Testis (tissue), 2 donors: ENCODE measurements at regions not wholly inside any gene's neighbourhood (a gene's known extent, or its start where the extent isn't known, plus 50 kb on each side); places are given as distances from the start of the nearest gene placed in this dataset.

Experiments
- DNase-seq: peaks from one replicate; pipeline ENCODE4 v3.0.0-alpha.2; 2019
- H3K27ac ChIP-seq, 2 donors: fragments of 200-600 bp; sonication (generic); one replicate each; pipeline ENCODE4 v1.5.1; 2019
- H3K27me3 ChIP-seq: fragments of 200-600 bp; sonication (generic); one replicate; pipeline ENCODE4 v1.5.1; 2019
- H3K36me3 ChIP-seq: fragments of 200-600 bp; sonication (generic); one replicate; pipeline ENCODE4 v1.5.1; 2017; ENCODE audit warnings: low read depth; ENCODE audit errors: missing control alignments
- H3K4me1 ChIP-seq: fragments of 200-600 bp; sonication (generic); one replicate; pipeline ENCODE4 v1.5.1; 2019
- H3K4me3 ChIP-seq, 2 donors: fragments of 200-600 bp; sonication (generic); one replicate each; pipeline ENCODE4 v1.5.1; 2017 to 2019
- H3K9me3 ChIP-seq: fragments of 200-600 bp; sonication (generic); one replicate; pipeline ENCODE4 v1.5.1; 2017
- CTCF ChIP-seq, 3 experiments: fragments of 450-650 bp in 2 of 3; fragments of 200-600 bp in 1 of 3; sonication (generic) in 1 of 3; IDR thresholded peaks; one replicate each; pipeline ENCODE4 v1.5.1; 2016 to 2019; ENCODE audit warnings: antibody characterized with exemption in 3 of 3, mild to moderate bottlenecking in 2 of 3, moderate library complexity in 1 of 3
- POLR2A ChIP-seq: fragments of 450-650 bp; IDR thresholded peaks from one replicate; pipeline ENCODE4 v1.6.1; 2017; ENCODE audit warnings: antibody characterized with exemption, mild to moderate bottlenecking, moderate library complexity
- WGBS, 2 donors: methylation state at CpG; one replicate each; pipeline ENCODE4 v1.1.5; 2018; 5-methylcytosine and 5-hydroxymethylcytosine counted together
- intact Hi-C: fragments of 100-400 bp; cut with DNase I; formaldehyde crosslinking; loops from one replicate; pipeline ENCODE4 v1.15.1; 2023; ENCODE audit warnings: low total_unique reads

GRCh38 chr2:221143231-221143630 is 428.9 kb downstream of the EPHA4 start:
- no peaks in the 10 kb centered on the region for H3K36me3 ChIP-seq
- WGBS, 2 donors, result 86 to 89% methylated on average over 2 of the region's 2 CpGs
- H3K4me1 ChIP-seq, result no peaks in the 10 kb centered on the region
- TF ChIP-seq POLR2A (no peak), CTCF (IDR thresholded peaks at IDR 0.05) (no peak)
- DNase-seq, result no peak
- intact Hi-C loops, result no loop called here
- no peaks in the 10 kb centered on the region for H3K9me3 ChIP-seq
- H3K4me3 ChIP-seq, result no peak overlapping the region
- H3K27me3 ChIP-seq, result no peaks in the 10 kb centered on the region
- H3K27ac ChIP-seq, result no peak overlapping the region

- no peaks in the 10 kb centered on the region for H3K27me3 ChIP-seq
- no peaks in the 10 kb centered on the region for H3K36me3 ChIP-seq
- no peak for DNase-seq
- no peak overlapping the region for H3K4me3 ChIP-seq
- 56 to 74% methylated on average over 1 of the region's 1 CpG for WGBS, 2 donors
- intact Hi-C loops, result no loop called here
- no peaks in the 10 kb centered on the region for H3K4me1 ChIP-seq
- no peaks in the 10 kb centered on the region for H3K9me3 ChIP-seq
- no peak for TF ChIP-seq POLR2A
- H3K27ac ChIP-seq, result no peak overlapping the region
Measured at GRCh38 chr2:221144909-221145308, 427.2 kb downstream of the EPHA4 start.

GRCh38 chr2:221145396-221145795 is 426.7 kb downstream of the EPHA4 start:
- no peaks in the 10 kb centered on the region for H3K9me3 ChIP-seq
- no peak overlapping the region for H3K4me3 ChIP-seq
- no peak overlapping the region for H3K27ac ChIP-seq
- intact Hi-C loops, result no loop called here
- no peaks in the 10 kb centered on the region for H3K4me1 ChIP-seq
- no peaks in the 10 kb centered on the region for H3K36me3 ChIP-seq
- no peak for TF ChIP-seq POLR2A
- TF ChIP-seq CTCF (IDR thresholded peaks at IDR 0.05), result no peak
- no peaks in the 10 kb centered on the region for H3K27me3 ChIP-seq
- WGBS, 2 donors, result 94 to 100% methylated on average over 1 of the region's 1 CpG
- DNase-seq, result no peak

- Histone ChIP-seq H3K9me3 (no peaks in the 10 kb centered on the region), H3K36me3 (no peaks in the 10 kb centered on the region), H3K4me3 (no peak overlapping the region), H3K4me1 (no peaks in the 10 kb centered on the region), H3K27ac (no peak overlapping the region), H3K27me3 (no peaks in the 10 kb centered on the region)
- intact Hi-C loops, result no loop called here
- TF ChIP-seq POLR2A, result no peak
- 77 to 80% methylated on average over 3 of the region's 3 CpGs for WGBS, 2 donors
- no peak for DNase-seq
Measured at GRCh38 chr2:221153226-221153625, 418.9 kb downstream of the EPHA4 start.

GRCh38 chr2:221154176-221154575 is 417.9 kb downstream of the EPHA4 start:
- WGBS, 2 donors, result 67 to 83% methylated on average over 7 of the region's 7 CpGs
- Histone ChIP-seq H3K27ac (no peak overlapping the region), H3K4me1 (no peaks in the 10 kb centered on the region), H3K9me3 (no peaks in the 10 kb centered on the region), H3K36me3 (no peaks in the 10 kb centered on the region), H3K27me3 (no peaks in the 10 kb centered on the region), H3K4me3 (no peak overlapping the region)
- intact Hi-C loops, result no loop called here
- no peak for TF ChIP-seq POLR2A
- TF ChIP-seq CTCF (IDR thresholded peaks at IDR 0.05), result no peak
- DNase-seq, result no peak

- intact Hi-C loops, result no loop called here
- no peaks in the 10 kb centered on the region for H3K36me3 ChIP-seq
- no peak overlapping the region for H3K4me3 ChIP-seq
- H3K27me3 ChIP-seq, result no peaks in the 10 kb centered on the region
- no peaks in the 10 kb centered on the region for H3K9me3 ChIP-seq
- WGBS, 2 donors, result 93% methylated on average over 7 of the region's 7 CpGs
- no peak for DNase-seq
- no peak overlapping the region for H3K27ac ChIP-seq
- no peaks in the 10 kb centered on the region for H3K4me1 ChIP-seq
- TF ChIP-seq POLR2A (no peak), CTCF (IDR thresholded peaks at IDR 0.05) (no peak)
Measured at GRCh38 chr2:221156062-221156734, 415.9 kb downstream of the EPHA4 start.
